BLaER1 (cell line): ENCODE measurements at regions not wholly inside any gene's neighbourhood (a gene's known extent, or its start where the extent isn't known, plus 50 kb on each side); places are given as distances from the start of the nearest gene placed in this dataset.

ENCODE experiments used
- H3K27ac ChIP-seq: shearing (Covaris generic); formaldehyde crosslinking; 2 replicates; pipeline ENCODE4 v1.8.1; 2022
- H3K27me3 ChIP-seq: shearing (Covaris generic); formaldehyde crosslinking; 2 replicates; pipeline ENCODE4 v1.8.1; 2022
- H3K36me3 ChIP-seq: shearing (Covaris generic); formaldehyde crosslinking; 2 replicates; pipeline ENCODE4 v1.8.1; 2022
- H3K4me1 ChIP-seq: shearing (Covaris generic); formaldehyde crosslinking; 2 replicates; pipeline ENCODE4 v1.8.1; 2022
- H3K4me2 ChIP-seq: shearing (Covaris generic); formaldehyde crosslinking; 2 replicates; pipeline ENCODE4 v1.8.1; 2022
- H3K4me3 ChIP-seq: shearing (Covaris generic); formaldehyde crosslinking; 2 replicates; pipeline ENCODE4 v1.8.1; 2022
- H3K9ac ChIP-seq: shearing (Covaris generic); formaldehyde crosslinking; 2 replicates; pipeline ENCODE4 v1.8.1; 2022
- H3K9me3 ChIP-seq: shearing (Covaris generic); formaldehyde crosslinking; 2 replicates; pipeline ENCODE4 v1.8.1; 2022
- H4K20me1 ChIP-seq: shearing (Covaris generic); formaldehyde crosslinking; 2 replicates; pipeline ENCODE4 v1.8.1; 2022
- Cebpa-rat ChIP-seq: shearing (Covaris generic); IDR thresholded peaks from 2 replicates; pipeline ENCODE4 v1.8.1; 2022

DNA sequence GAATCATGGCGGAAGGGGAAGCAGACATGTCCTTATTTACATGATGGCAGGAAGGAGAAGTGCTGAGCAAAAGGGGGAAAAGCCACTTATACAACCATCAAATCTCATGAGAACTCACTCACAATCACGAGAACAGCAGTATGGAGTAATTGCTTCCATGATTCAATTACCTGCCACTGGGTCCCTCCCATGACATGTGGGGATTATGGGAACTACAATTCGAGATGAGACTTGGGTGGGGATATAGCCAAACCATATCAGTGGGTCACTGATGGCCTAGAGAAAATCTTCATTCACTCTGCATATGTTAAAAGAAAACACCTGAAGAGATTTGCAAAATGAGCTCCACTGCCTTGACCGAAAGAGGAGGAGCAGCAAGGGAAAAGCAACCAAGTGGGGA, 130.3 kb upstream of the FAM20A start:
- H3K4me3 ChIP-seq: no peak overlapping the region
- no peaks in the 10 kb centered on the region for H3K36me3 ChIP-seq
- H3K9ac ChIP-seq: no peak overlapping the region
- peaks cover 20% of the 10 kb centered on the region for H3K9me3 ChIP-seq
- no peaks in the 10 kb centered on the region for H4K20me1 ChIP-seq
- no peaks in the 10 kb centered on the region for H3K27me3 ChIP-seq
- H3K27ac ChIP-seq: no peak overlapping the region
- no peaks in the 10 kb centered on the region for H3K4me1 ChIP-seq
- H3K4me2 ChIP-seq: no peak overlapping the region
- TF ChIP-seq Cebpa-rat: no peak

DNA sequence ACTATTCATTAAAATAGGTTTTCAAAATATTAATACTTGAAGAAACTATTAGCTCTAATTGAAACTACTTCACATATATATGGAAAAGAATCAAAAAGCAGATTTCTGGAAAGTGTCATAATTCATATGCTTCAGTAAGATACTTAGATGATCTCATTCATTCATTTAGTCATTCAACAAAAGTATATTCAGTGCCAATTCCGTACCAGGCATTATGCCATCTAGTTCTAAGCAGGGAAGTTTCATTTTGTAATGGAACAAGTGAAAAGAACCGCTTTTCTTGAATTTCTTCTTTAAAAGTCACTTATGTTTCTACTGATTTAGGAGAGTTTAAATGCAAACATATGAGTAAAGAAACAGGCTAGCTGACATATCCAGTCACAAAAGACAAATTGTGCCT, 118.3 kb upstream of the FAM20A start:
- H3K9ac ChIP-seq: no peak overlapping the region
- no peaks in the 10 kb centered on the region; the same call in 1 of the 2 replicates for H3K9me3 ChIP-seq
- no peaks in the 10 kb centered on the region for H3K36me3 ChIP-seq
- no peak overlapping the region for H3K4me3 ChIP-seq
- no peak overlapping the region for H3K4me2 ChIP-seq
- no peaks in the 10 kb centered on the region for H3K4me1 ChIP-seq
- H3K27ac ChIP-seq: no peak overlapping the region
- H4K20me1 ChIP-seq: no peaks in the 10 kb centered on the region
- H3K27me3 ChIP-seq: no peaks in the 10 kb centered on the region
- no peak for TF ChIP-seq Cebpa-rat

DNA sequence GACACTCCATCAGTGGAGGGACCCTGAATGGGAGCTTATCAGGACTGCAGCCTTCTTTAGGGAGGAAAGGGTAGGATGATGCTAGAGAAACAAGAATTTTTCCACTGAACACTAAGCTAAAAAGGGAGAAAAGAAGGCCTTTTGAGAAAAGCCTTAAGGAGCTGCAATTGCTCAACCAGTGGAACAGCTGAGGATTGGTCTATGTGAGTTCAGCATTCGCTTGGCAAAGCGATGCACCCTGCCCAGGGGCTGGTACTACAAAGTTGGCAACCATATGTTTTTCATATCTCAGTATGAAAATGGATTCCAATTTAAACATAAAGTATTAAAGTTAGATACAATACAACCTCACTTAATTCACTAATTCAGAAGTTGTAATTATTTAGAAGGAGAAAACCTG, 117.8 kb upstream of the FAM20A start:
- Histone ChIP-seq H3K4me2 (no peak overlapping the region), H3K36me3 (no peaks in the 10 kb centered on the region), H3K4me3 (no peak overlapping the region), H3K9me3 (no peaks in the 10 kb centered on the region; the same call in 1 of the 2 replicates), H3K27me3 (no peaks in the 10 kb centered on the region), H3K27ac (no peak overlapping the region), H3K9ac (no peak overlapping the region), H3K4me1 (no peaks in the 10 kb centered on the region), H4K20me1 (no peaks in the 10 kb centered on the region)
- no peak for TF ChIP-seq Cebpa-rat

DNA sequence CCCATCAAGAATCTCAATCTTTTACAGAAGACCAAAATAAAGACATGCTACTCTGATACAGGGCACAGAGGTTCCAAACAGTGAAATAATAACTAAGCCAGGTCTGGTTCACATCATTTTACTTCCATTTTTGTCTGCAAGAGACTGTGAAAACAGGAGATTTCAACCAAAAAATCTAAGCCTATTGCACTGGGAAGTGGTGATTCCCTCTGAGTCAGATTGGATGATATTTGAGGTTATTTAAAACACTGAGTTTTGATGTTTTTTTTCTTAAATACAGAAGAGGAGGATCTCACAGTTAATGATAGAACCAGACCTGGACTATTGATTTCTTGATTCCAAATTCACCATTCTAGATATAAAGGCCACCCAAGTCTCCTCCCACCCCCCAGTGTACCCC, 117.3 kb upstream of the FAM20A start:
- Histone ChIP-seq H3K36me3 (no peaks in the 10 kb centered on the region), H3K4me1 (no peaks in the 10 kb centered on the region), H3K9me3 (no peaks in the 10 kb centered on the region; the same call in 1 of the 2 replicates), H3K4me3 (no peak overlapping the region), H3K27ac (no peak overlapping the region), H3K4me2 (no peak overlapping the region), H4K20me1 (no peaks in the 10 kb centered on the region), H3K9ac (no peak overlapping the region), H3K27me3 (no peaks in the 10 kb centered on the region)
- TF ChIP-seq Cebpa-rat: no peak

DNA sequence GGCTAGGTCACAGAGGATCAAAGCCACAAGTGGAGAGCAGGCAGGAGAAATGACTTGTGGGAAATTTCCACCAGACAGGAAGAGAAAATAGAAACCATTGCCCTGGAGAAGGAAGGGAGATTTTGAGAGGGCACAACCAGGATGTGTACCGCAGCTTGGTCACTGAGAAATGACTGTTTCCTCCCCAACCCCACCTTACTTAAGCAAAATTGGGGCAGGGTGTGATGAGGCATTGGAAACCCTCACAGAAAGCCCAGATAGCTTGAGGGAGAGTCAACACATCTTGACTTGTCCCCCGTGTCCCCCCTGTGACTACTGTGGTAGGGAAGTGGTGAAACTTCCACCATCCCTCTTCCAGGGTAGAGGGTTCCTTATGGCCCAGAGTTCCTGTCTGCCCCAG, 113.5 kb upstream of the FAM20A start:
- H3K4me1 ChIP-seq: no peaks in the 10 kb centered on the region

DNA sequence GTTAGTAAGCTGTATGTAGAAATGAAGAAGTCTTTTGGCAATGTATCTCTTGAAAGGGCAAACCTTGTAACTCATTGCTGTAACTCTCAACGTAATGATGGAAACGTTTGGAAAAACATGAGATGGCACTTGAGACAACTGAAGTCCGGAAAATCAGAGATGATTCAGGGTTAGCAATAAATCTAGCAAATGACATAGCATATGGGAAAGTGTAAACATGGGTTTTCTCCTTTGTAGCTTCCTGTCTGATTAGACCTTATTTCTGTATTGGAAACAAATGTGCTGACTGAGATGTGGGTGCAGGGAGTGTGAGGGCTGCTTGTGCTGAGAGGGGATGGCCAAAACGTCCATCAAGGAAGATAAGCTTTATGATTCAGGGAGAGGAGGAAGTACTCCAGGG, 110.7 kb upstream of the FAM20A start:
- Histone ChIP-seq H4K20me1 (no peaks in the 10 kb centered on the region), H3K27me3 (no peaks in the 10 kb centered on the region), H3K4me2 (no peak overlapping the region), H3K4me1 (no peaks in the 10 kb centered on the region), H3K36me3 (no peaks in the 10 kb centered on the region), H3K27ac (no peak overlapping the region), H3K9ac (no peak overlapping the region), H3K4me3 (no peak overlapping the region), H3K9me3 (no peaks in the 10 kb centered on the region)
- TF ChIP-seq Cebpa-rat: no peak

More for the DNA sequence above, 113.5 kb upstream of the FAM20A start:
- Histone ChIP-seq H4K20me1 (no peaks in the 10 kb centered on the region), H3K27ac (no peak overlapping the region), H3K36me3 (no peaks in the 10 kb centered on the region), H3K27me3 (no peaks in the 10 kb centered on the region), H3K9ac (no peak overlapping the region), H3K4me2 (no peak overlapping the region), H3K9me3 (no peaks in the 10 kb centered on the region), H3K4me3 (no peak overlapping the region)
- no peak for TF ChIP-seq Cebpa-rat

DNA sequence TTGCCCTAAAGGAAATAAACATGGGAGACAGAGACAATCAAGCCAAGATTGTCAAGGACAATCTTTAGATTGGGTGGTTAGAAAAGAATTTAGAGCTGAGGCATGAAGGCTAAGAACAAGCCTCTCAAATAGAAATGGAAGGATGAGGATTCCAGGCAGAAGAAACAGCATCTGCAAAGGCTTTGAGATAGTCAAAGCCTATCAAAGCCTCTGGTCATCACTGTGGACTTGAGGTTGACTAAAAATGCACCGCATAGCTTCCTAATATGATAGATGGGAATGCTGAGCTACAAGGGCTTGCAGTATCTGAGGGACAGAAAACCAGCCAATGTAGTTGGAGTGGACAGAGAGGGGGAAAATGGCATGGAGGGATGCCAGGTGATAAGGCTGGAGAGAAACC, 109.8 kb upstream of the FAM20A start:
- Histone ChIP-seq H3K9ac (no peak overlapping the region), H3K27me3 (no peaks in the 10 kb centered on the region), H3K27ac (no peak overlapping the region)

DNA sequence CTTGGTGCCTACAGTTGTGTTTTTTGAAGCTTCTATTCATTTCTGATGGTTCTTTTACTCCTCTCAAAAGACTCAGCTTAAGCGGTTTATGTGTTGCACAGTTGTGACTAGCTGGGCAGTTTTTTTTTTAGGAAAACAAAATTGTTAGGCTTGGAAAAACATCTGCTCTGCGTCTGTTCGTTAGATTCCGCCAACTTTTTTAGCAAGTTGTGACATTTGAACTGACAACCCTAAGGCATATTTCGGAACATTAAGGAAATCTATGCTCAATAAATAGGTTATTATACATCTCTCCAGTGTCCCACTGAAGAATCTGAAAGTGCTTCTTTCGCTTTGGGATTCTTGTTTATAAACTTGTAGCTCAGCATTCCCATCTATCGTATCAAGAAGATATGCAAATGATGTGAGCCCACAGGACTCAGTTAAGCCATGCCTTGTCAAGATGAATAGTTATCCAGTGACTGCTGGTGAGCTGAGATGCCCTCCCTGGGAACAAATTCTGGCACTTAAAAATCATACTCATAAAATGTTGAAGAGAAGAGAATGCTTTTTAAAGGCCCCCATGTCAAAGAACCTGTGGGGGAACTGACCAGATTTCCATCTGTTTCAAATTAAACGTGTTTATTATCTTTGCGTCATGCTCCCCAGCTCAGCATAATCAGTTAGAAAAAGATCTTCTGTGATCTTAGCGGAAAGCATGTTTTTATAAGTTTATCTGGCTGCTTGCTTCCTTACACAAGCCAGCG, 109.0 kb upstream of the FAM20A start:
- H3K9ac ChIP-seq: no peak overlapping the region
- H3K4me1 ChIP-seq: no peaks in the 10 kb centered on the region
- no peaks in the 10 kb centered on the region for H3K27me3 ChIP-seq
- no peaks in the 10 kb centered on the region for H3K9me3 ChIP-seq
- no peaks in the 10 kb centered on the region for H4K20me1 ChIP-seq
- H3K36me3 ChIP-seq: no peaks in the 10 kb centered on the region
- H3K27ac ChIP-seq: no peak overlapping the region
- no peak overlapping the region for H3K4me2 ChIP-seq
- no peak overlapping the region for H3K4me3 ChIP-seq
- TF ChIP-seq Cebpa-rat: no peak

More for the DNA sequence above, 109.8 kb upstream of the FAM20A start:
- H3K4me2 ChIP-seq: no peak overlapping the region
- H4K20me1 ChIP-seq: no peaks in the 10 kb centered on the region
- H3K9me3 ChIP-seq: no peaks in the 10 kb centered on the region
- no peaks in the 10 kb centered on the region for H3K36me3 ChIP-seq
- H3K4me3 ChIP-seq: no peak overlapping the region
- no peaks in the 10 kb centered on the region for H3K4me1 ChIP-seq
- no peak for TF ChIP-seq Cebpa-rat

DNA sequence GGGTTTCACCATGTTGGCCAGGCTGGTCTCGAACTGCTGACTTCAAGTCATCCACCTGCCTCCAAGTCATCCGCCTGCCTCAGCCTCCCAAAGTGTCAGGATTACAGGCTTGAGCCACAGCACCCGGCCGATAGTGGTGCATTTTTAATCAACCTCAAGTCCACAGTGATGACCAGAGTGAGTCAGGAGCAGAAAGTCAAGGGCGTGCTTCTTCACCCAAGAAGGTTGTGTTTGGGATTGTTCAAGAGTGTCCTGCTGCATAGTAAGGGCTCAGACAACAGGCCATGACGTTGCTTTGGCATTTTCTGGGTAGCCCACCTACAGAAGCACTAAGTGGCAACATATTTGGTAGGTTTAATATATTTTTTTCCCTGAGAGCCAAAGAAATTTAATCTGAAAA, 108.3 kb upstream of the FAM20A start:
- Histone ChIP-seq H3K27me3 (no peaks in the 10 kb centered on the region), H4K20me1 (no peaks in the 10 kb centered on the region)

DNA sequence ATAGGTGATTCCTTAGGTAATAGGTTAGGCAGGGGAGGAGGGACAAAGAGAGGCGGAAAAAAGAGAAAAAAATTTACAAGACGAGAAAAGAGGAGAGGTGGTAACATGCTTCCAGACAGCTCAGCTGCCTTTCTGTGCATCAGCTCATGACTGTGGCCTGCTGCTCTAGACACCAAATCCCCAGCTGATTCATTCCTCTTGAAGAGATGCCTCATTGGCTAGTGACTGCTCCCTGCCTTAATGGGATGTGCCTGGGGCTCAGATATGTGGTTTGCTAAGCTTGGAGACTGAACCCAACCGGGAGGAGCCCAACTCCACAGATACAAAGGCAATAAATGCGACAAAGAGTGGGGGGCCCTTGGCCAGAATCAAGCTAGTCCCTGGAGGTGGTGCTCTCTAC, 105.9 kb upstream of the FAM20A start:
- no peak overlapping the region for H3K9ac ChIP-seq
- H3K9me3 ChIP-seq: no peaks in the 10 kb centered on the region
- H3K4me1 ChIP-seq: no peaks in the 10 kb centered on the region
- no peak overlapping the region for H3K4me2 ChIP-seq
- no peak overlapping the region for H3K4me3 ChIP-seq
- no peaks in the 10 kb centered on the region for H4K20me1 ChIP-seq
- no peak overlapping the region for H3K27ac ChIP-seq
- no peaks in the 10 kb centered on the region for H3K36me3 ChIP-seq
- H3K27me3 ChIP-seq: no peaks in the 10 kb centered on the region
- TF ChIP-seq Cebpa-rat: no peak

More for the DNA sequence above, 108.3 kb upstream of the FAM20A start:
- Histone ChIP-seq H3K36me3 (no peaks in the 10 kb centered on the region), H3K27ac (no peak overlapping the region), H3K9ac (no peak overlapping the region), H3K9me3 (no peaks in the 10 kb centered on the region), H3K4me1 (no peaks in the 10 kb centered on the region), H3K4me2 (no peak overlapping the region), H3K4me3 (no peak overlapping the region)
- no peak for TF ChIP-seq Cebpa-rat
